ENCODE measurements at regions not wholly inside any gene's neighbourhood (a gene's known extent, or its start where the extent isn't known, plus 50 kb on each side); places are given as distances from the start of the nearest gene placed in this dataset.

DNA sequence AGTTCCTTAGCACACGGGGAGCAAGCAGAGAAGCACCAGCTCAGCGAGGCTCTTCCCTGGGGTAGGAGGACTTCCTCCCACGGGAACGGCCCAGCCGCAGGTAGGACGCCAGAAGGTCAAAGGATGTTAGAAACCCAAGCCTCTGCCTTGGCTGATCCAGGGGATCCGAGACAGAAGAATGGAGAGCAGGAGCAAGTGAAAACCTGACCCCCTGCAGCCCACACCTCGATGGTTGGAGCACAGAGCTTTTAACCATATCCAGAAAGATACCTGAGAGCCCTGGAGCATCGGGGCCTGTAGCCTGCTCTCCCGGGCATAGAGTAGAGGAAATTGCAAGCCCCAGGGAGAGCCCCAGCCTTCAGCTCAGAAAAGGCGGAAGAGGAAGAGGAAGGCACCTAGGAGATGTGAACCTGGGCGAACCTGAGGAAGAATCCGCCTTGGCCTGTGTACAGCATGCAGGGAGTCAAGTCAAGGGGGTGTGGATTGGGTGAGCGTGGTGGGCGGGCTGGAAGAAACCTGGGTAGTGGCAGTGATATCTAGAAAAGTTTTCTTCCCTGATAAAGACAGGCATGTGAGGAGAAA lies 76.3 kb downstream of the PSMG1 start:
- no peak for TF ChIP-seq POLR2A (IDR thresholded peaks at IDR 0.05)
- TF ChIP-seq, protein P1, sequence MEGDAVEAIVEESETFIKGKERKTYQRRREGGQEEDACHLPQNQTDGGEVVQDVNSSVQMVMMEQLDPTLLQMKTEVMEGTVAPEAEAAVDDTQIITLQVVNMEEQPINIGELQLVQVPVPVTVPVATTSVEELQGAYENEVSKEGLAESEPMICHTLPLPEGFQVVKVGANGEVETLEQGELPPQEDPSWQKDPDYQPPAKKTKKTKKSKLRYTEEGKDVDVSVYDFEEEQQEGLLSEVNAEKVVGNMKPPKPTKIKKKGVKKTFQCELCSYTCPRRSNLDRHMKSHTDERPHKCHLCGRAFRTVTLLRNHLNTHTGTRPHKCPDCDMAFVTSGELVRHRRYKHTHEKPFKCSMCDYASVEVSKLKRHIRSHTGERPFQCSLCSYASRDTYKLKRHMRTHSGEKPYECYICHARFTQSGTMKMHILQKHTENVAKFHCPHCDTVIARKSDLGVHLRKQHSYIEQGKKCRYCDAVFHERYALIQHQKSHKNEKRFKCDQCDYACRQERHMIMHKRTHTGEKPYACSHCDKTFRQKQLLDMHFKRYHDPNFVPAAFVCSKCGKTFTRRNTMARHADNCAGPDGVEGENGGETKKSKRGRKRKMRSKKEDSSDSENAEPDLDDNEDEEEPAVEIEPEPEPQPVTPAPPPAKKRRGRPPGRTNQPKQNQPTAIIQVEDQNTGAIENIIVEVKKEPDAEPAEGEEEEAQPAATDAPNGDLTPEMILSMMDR (IDR thresholded peaks at IDR 0.05), result no peak
- no peaks in the 10 kb centered on the region for H3K9me3 ChIP-seq
- no peaks in the 10 kb centered on the region for H3K27me3 ChIP-seq
- H3K36me3 ChIP-seq (ENCODE audit: low read depth, missing control alignments), result no peaks in the 10 kb centered on the region
- intact Hi-C loops (cut with DNase I; ENCODE audit: low total_unique reads), result no loop called here
- H3K4me3 ChIP-seq, result no peak overlapping the region
- no peak for DNase-seq
- H3K27ac ChIP-seq, result no peak overlapping the region
- WGBS, 2 donors, result 80 to 92% methylated on average over 14 to 15 of the region's 15 CpGs
- peaks cover 12% of the 10 kb centered on the region for H3K4me1 ChIP-seq

DNA sequence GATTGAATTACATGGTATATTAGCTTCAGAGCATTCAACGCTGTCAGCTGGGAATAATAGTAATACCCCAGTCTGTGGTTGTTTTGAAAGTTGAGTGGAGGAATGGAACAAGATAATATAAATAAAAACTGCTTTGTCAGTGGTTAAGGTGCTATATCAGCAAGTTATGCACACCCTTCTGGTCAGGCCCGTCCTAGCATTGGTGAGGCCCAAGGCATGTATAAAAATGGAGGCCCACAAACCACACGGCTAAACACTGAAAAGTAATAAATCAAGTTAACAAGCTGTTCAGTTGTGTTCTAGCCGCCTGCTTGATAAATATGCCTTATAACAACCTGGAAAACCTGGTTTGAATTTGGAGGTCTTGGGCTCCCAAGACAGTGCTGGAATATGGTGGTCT lies 77.4 kb downstream of the PSMG1 start:
- H3K4me1 ChIP-seq, result peaks cover 7% of the 10 kb centered on the region
- H3K27me3 ChIP-seq, result no peaks in the 10 kb centered on the region
- no peak for DNase-seq
- no peak for TF ChIP-seq POLR2A (IDR thresholded peaks at IDR 0.05)
- TF ChIP-seq, protein P1 (IDR thresholded peaks at IDR 0.05), result no peak
- H3K27ac ChIP-seq, result no peak overlapping the region
- intact Hi-C loops (cut with DNase I; ENCODE audit: low total_unique reads), result no loop called here
- WGBS, 2 donors, result 77 to 82% methylated on average over 4 of the region's 4 CpGs
- H3K4me3 ChIP-seq, result no peak overlapping the region
- no peaks in the 10 kb centered on the region for H3K36me3 ChIP-seq (ENCODE audit: low read depth, missing control alignments)
- H3K9me3 ChIP-seq, result no peaks in the 10 kb centered on the region

DNA sequence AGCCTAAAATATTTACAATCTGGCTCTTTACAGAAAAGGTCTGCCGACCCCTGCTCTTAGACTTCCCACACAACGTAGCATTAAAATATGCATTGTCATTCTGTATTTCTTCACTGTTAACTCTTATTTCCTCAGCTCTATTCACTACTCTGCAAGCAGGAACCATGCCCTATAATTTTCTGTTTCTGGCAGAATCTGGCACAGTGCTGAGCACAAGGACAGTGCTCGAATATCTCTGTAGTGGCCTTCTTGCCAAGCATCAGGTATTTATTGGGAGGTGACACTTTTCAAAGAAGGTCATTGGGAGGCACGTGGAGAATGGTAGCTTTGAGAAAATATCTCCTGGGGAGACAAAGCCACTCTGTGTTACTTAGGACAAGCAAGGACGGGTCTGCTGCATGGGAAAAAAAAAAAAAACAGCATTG lies 77.9 kb downstream of the PSMG1 start:
- Histone ChIP-seq H3K27ac (no peak overlapping the region), H3K27me3 (no peaks in the 10 kb centered on the region), H3K9me3 (no peaks in the 10 kb centered on the region), H3K4me1 (peaks cover 7% of the 10 kb centered on the region), H3K36me3 (ENCODE audit: low read depth, missing control alignments) (no peaks in the 10 kb centered on the region), H3K4me3 (no peak overlapping the region)
- DNase-seq, result no peak
- WGBS, 2 donors, result 53 to 69% methylated on average over 5 of the region's 5 CpGs
- intact Hi-C loops (cut with DNase I; ENCODE audit: low total_unique reads), result no loop called here
- no peak for TF ChIP-seq POLR2A (IDR thresholded peaks at IDR 0.05)
- TF ChIP-seq, protein P1 (IDR thresholded peaks at IDR 0.05), result no peak

DNA sequence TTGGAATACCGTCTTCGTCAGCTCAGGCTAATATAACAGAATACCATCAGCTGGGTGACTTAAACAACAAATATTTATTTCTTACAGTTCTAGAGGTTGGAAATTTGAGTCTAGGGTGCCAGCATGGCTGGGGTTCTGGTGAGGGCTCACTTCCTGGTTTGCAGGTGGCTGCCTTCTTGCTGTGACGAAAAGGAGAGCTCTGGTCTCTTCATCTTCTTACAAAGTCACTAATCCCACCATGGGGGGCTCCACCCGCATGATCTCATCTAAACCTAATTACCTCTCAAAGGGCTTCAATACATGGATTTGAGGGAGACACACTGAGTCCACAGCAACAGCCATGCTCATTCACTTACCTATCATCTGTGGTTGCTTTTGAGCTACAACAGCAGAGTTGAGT lies 78.3 kb downstream of the PSMG1 start:
- Histone ChIP-seq H3K36me3 (ENCODE audit: low read depth, missing control alignments) (no peaks in the 10 kb centered on the region), H3K27me3 (no peaks in the 10 kb centered on the region), H3K4me3 (no peak overlapping the region), H3K27ac (no peak overlapping the region), H3K4me1 (peaks cover 7% of the 10 kb centered on the region), H3K9me3 (no peaks in the 10 kb centered on the region)
- intact Hi-C loops (cut with DNase I; ENCODE audit: low total_unique reads), result no loop called here
- no peak for DNase-seq
- TF ChIP-seq, protein P1 (IDR thresholded peaks at IDR 0.05), result no peak
- WGBS, 2 donors, result 87 to 88% methylated on average over 4 of the region's 4 CpGs

DNA sequence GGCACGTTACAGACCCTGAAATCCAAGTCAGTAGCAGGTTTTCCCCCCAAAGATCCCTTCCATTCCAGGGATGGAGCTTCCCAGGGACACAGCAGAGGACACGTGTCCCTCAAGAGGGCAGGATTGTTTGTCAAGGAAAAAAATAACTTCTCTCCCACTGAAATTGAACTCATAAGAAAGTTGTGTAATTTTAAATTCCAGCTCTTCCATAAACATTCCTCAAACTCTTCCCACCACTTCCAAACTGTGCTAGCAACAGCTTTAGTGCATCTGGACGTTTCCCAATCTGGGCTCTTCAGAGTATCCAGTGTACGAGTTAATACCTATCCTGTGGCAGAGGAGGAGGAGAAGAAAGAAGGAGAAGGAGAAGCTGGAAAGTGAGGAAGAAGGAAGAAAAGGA lies 79.6 kb downstream of the PSMG1 start:
- H3K36me3 ChIP-seq (ENCODE audit: low read depth, missing control alignments), result no peaks in the 10 kb centered on the region
- TF ChIP-seq, protein P1 (IDR thresholded peaks at IDR 0.05), result no peak
- TF ChIP-seq POLR2A (IDR thresholded peaks at IDR 0.05), result no peak
- H3K27me3 ChIP-seq, result no peaks in the 10 kb centered on the region
- WGBS, 2 donors, result 66 to 74% methylated on average over 4 of the region's 4 CpGs
- no peak overlapping the region for H3K27ac ChIP-seq
- intact Hi-C loops (cut with DNase I; ENCODE audit: low total_unique reads), result no loop called here
- H3K9me3 ChIP-seq, result no peaks in the 10 kb centered on the region
- no peak overlapping the region for H3K4me3 ChIP-seq
- DNase-seq, result no peak
- H3K4me1 ChIP-seq, result peaks cover 7% of the 10 kb centered on the region
